Esophagus squamous epithelium (tissue), 4 donors: ENCODE measurements at regions not wholly inside any gene's neighbourhood (a gene's known extent, or its start where the extent isn't known, plus 50 kb on each side); places are given as distances from the start of the nearest gene placed in this dataset.
"Not testable (repeated sequence)": the region's sequence is repeated elsewhere in the genome, so short reads cannot be mapped to it uniquely, and the experiment has no call there.

Experiments used
- POLR2A ChIP-seq, 4 donors: fragments of 450-650 bp; IDR thresholded peaks; one replicate each; pipeline ENCODE4 v1.6.1; 2017; ENCODE audit warnings: antibody characterized with exemption in 4 of 4, mild to moderate bottlenecking in 4 of 4, moderate library complexity in 3 of 4
- TF ChIP-seq, protein P1 (sequence below), 6 experiments: fragments of 450-650 bp in 4 of 6; fragments of 200-600 bp in 2 of 6; sonication (generic) in 2 of 6; IDR thresholded peaks; one replicate each; pipeline ENCODE4 v1.5.1; 2016 to 2019; ENCODE audit warnings: antibody characterized with exemption in 6 of 6, mild to moderate bottlenecking in 4 of 6, moderate library complexity in 4 of 6

DNA sequence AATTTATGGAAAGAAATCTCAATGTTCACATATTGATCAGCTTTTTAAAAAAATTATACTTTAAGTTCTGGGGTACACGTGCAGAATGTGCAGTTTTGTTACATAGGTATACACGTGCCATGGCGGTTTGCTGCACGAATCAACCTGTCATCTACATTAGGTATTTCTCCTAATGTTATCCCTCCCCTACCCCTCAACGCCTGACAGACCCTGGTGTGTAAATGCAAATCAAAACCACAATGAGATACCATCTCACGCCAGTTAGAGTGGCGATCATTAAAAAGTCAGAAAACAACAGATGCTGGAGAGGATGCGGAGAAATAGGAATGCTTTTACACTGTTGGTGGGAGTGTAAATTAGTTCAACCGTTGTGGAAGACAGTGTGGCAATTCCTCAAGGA lies 219.4 kb downstream of the SATB1 start:
- not testable (repeated sequence) for TF ChIP-seq POLR2A (IDR thresholded peaks at IDR 0.05)
- TF ChIP-seq, protein P1, sequence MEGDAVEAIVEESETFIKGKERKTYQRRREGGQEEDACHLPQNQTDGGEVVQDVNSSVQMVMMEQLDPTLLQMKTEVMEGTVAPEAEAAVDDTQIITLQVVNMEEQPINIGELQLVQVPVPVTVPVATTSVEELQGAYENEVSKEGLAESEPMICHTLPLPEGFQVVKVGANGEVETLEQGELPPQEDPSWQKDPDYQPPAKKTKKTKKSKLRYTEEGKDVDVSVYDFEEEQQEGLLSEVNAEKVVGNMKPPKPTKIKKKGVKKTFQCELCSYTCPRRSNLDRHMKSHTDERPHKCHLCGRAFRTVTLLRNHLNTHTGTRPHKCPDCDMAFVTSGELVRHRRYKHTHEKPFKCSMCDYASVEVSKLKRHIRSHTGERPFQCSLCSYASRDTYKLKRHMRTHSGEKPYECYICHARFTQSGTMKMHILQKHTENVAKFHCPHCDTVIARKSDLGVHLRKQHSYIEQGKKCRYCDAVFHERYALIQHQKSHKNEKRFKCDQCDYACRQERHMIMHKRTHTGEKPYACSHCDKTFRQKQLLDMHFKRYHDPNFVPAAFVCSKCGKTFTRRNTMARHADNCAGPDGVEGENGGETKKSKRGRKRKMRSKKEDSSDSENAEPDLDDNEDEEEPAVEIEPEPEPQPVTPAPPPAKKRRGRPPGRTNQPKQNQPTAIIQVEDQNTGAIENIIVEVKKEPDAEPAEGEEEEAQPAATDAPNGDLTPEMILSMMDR (IDR thresholded peaks at IDR 0.05): not testable (repeated sequence)
